AG04450 (cell line): ENCODE measurements at regions not wholly inside any gene's neighbourhood (a gene's known extent, or its start where the extent isn't known, plus 50 kb on each side); places are given as distances from the start of the nearest gene placed in this dataset.

Experiments used
- CTCF ChIA-PET: fragments of 300-600, 350-600 bp; formaldehyde crosslinking; extraction: SDS; loops from one replicate; lab custom pipeline; 2022; ENCODE audit warnings: antibody characterized with exemption, inconsistent platforms; lab: Charles Lee
- POLR2A ChIA-PET: fragments of 350-600 bp; formaldehyde crosslinking; extraction: SDS; loops from one replicate; lab custom pipeline; 2021; ENCODE audit warnings: antibody characterized with exemption, inconsistent platforms; lab: Yijun Ruan, JAX
- DNase-seq: peaks from one replicate; pipeline ENCODE4 v3.0.0-alpha.2; 2011; ENCODE audit warnings: low read depth, low spot score
- H3K27ac ChIP-seq: one replicate; pipeline ENCODE4 v1.5.1; 2012; ENCODE audit warnings: low read depth, low read length, control low read depth
- H3K27me3 ChIP-seq: one replicate; pipeline ENCODE4 v1.6.0; 2012; ENCODE audit warnings: low read length; ENCODE audit not compliant: control insufficient read depth, insufficient read depth
- H3K4me3 ChIP-seq: 2 replicates; pipeline ENCODE4 v1.5.1; 2011; ENCODE audit warnings: mild to moderate bottlenecking, low read depth, low read length, control low read depth
- H3K9me3 ChIP-seq: 2 replicates; pipeline ENCODE4 v1.5.1; 2012; ENCODE audit warnings: low read length; ENCODE audit not compliant: control insufficient read depth, insufficient read depth
- TF ChIP-seq, protein P1 (sequence below): IDR thresholded peaks from 2 replicates; pipeline ENCODE4 v1.5.1; 2011; ENCODE audit warnings: low read depth, low read length, control low read depth, inconsistent platforms

DNA sequence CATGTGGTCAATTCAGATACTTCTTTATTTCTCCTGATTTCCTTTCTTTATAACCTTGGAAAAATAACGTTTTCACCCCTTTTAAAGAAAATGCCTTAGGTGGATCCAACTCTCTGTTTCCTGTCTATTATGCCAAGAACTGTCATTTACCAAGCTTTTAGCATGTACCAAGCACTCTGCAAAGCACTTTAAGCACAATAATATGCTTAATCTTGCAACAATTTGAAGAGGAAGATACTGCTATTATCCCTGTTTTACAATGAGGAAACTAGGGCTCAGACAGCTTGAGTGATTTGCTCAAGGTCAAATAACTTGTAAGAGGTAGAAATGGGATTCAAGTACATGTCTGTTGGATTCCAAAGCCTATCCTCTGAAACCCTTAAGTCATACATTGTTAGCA, 224.8 kb upstream of the IL12B start:
- H3K27ac ChIP-seq, result no peak overlapping the region
- TF ChIP-seq, protein P1, sequence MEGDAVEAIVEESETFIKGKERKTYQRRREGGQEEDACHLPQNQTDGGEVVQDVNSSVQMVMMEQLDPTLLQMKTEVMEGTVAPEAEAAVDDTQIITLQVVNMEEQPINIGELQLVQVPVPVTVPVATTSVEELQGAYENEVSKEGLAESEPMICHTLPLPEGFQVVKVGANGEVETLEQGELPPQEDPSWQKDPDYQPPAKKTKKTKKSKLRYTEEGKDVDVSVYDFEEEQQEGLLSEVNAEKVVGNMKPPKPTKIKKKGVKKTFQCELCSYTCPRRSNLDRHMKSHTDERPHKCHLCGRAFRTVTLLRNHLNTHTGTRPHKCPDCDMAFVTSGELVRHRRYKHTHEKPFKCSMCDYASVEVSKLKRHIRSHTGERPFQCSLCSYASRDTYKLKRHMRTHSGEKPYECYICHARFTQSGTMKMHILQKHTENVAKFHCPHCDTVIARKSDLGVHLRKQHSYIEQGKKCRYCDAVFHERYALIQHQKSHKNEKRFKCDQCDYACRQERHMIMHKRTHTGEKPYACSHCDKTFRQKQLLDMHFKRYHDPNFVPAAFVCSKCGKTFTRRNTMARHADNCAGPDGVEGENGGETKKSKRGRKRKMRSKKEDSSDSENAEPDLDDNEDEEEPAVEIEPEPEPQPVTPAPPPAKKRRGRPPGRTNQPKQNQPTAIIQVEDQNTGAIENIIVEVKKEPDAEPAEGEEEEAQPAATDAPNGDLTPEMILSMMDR, result no peak
- no peak for DNase-seq
- no peak overlapping the region for H3K4me3 ChIP-seq
- ChIA-PET CTCF (no interaction called here), POLR2A (no interaction called here)
- no peaks in the 10 kb centered on the region for H3K9me3 ChIP-seq
- peaks cover 12% of the 10 kb centered on the region for H3K27me3 ChIP-seq

DNA sequence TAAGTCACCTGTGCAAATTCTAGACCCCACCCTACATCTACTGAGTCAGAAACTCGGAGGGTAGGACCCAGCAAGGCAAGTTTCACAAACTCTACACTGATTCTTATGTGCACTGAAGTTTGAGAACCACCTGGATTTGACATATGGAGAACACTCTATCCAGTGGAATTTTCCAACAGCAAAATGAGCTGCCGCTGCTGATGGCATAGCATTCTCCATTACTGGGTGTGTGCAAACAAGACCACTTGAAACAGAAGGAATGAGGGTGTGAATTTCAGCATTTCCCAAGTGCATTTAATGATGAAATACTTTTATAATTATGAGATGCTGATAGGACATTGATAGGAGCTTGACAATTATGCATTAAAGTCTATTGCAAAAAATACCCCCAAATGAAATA, 229.1 kb upstream of the IL12B start:
- no peak overlapping the region for H3K27ac ChIP-seq
- H3K4me3 ChIP-seq, result no peak overlapping the region
- DNase-seq, result no peak
- POLR2A ChIA-PET, result no interaction called here
- H3K9me3 ChIP-seq, result no peaks in the 10 kb centered on the region
- TF ChIP-seq, protein P1, result no peak
- CTCF ChIA-PET, result interaction anchor here (1.0 kb wide), 1 partner anchor 10 kb away, joined by 3 read pairs; no protein-coding TSS in a partner anchor
- H3K27me3 ChIP-seq, result peaks cover 17% of the 10 kb centered on the region

DNA sequence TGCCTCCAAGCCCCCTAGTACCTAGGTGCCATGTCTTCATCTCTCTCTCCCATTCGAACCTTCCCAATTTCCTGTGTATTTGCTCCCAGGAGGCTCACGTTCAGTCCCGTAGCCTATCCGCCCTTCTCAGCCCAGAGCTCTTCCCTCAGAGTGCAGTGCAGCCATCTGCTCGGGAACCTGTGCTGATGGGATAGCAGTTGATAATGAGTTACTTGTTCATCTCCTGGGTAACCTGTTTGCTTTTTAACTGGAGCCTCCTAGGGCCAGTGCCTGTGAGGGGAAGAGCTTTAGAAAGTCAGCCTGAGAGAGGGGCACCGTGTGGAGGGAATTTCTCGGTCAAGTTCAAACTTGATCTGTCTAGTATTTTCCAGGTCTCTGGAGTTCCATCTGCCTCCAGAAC, 229.8 kb upstream of the IL12B start:
- Histone ChIP-seq H3K27me3 (peaks cover 17% of the 10 kb centered on the region), H3K9me3 (no peaks in the 10 kb centered on the region), H3K4me3 (no peak overlapping the region), H3K27ac (no peak overlapping the region)
- TF ChIP-seq, protein P1, result no peak
- DNase-seq, result no peak
- CTCF ChIA-PET, result no interaction called here
- POLR2A ChIA-PET, result no interaction called here

DNA sequence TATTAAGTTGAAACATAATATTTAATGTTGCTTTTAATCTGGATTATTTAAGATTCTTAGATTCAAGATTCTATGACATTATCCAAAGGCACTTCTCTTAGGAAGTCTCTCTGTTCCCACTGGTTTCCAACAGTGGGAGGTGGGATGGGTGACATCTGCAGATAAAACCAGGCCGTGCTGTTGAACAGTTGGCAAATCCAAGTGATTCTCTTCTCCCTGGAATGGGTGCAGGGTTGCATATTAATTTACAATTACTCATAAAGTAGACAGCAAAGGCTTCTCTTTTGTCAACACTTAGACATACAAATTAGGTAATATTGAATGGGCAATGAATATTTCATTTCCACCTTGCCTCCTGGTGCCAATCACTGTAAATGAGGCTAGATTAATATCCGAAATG, 233.7 kb upstream of the IL12B start:
- peaks cover 22% of the 10 kb centered on the region for H3K27me3 ChIP-seq
- ChIA-PET CTCF (no interaction called here), POLR2A (no interaction called here)
- no peaks in the 10 kb centered on the region for H3K9me3 ChIP-seq
- no peak overlapping the region for H3K4me3 ChIP-seq
- H3K27ac ChIP-seq, result no peak overlapping the region
- no peak for DNase-seq
- TF ChIP-seq, protein P1, result no peak

DNA sequence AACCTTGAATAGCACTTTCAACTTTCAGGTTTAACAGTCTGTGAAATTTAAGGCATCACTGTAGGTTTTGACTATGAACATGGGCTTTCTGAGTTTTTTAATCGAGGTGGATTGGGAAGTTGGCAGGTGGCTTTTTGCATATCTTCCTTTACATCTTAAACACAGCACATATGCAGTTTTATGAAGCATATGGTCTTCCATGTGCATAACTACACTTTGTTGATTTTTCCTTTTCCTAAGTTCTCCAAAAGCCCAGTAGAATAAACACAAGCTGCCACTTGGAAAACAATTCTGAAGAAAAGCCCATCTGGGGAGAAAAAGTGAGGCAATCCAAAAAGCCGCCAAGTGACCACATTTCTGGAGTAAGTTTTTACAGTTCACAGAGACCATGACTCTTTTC, 236.5 kb upstream of the IL12B start:
- ChIA-PET POLR2A (no interaction called here), CTCF (no interaction called here)
- TF ChIP-seq, protein P1, result no peak
- Histone ChIP-seq H3K4me3 (no peak overlapping the region), H3K9me3 (no peaks in the 10 kb centered on the region), H3K27ac (no peak overlapping the region), H3K27me3 (peaks cover 14% of the 10 kb centered on the region)
- no peak for DNase-seq
